NB4 (cell line): ENCODE measurements at regions not wholly inside any gene's neighbourhood (a gene's known extent, or its start where the extent isn't known, plus 50 kb on each side); places are given as distances from the start of the nearest gene placed in this dataset.

ENCODE experiments used
- MYC ChIP-seq: IDR thresholded peaks from 2 replicates; pipeline ENCODE4 v1.6.1; 2011; ENCODE audit warnings: low read depth, low read length
- POLR2A ChIP-seq: IDR thresholded peaks from 2 replicates; pipeline ENCODE4 v1.6.1; 2011; ENCODE audit warnings: mild to moderate bottlenecking; ENCODE audit not compliant: insufficient read length; ENCODE audit errors: extremely low read depth
- TF ChIP-seq, protein P1 (sequence below): IDR thresholded peaks from one replicate; pipeline ENCODE4 v1.5.1; 2012; ENCODE audit warnings: low read depth, low read length
- TF ChIP-seq, protein P2 (sequence below): IDR thresholded peaks from 2 replicates; pipeline ENCODE4 v1.6.1; 2011; ENCODE audit warnings: low read depth, low read length

DNA sequence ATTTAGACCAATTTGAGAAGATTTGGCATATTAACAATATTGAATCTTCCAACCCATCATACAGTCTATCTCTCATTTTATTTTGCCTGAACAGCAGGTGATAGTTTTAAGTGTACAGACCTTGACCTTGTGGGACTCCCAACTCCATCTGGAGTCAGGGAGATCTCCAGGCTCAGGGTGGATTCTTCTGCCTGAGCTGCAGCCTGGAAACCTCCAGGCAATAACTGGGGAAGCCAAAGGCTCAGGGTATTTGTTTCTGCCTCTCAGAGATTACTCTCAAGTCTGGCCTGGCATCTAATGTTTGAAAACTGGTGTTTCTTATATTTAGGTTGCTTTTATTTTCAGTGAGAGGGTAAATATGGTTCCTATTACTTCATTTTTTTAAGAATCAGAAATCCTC, 102.1 kb upstream of the C1QTNF9B start:
- TF ChIP-seq, protein P1, sequence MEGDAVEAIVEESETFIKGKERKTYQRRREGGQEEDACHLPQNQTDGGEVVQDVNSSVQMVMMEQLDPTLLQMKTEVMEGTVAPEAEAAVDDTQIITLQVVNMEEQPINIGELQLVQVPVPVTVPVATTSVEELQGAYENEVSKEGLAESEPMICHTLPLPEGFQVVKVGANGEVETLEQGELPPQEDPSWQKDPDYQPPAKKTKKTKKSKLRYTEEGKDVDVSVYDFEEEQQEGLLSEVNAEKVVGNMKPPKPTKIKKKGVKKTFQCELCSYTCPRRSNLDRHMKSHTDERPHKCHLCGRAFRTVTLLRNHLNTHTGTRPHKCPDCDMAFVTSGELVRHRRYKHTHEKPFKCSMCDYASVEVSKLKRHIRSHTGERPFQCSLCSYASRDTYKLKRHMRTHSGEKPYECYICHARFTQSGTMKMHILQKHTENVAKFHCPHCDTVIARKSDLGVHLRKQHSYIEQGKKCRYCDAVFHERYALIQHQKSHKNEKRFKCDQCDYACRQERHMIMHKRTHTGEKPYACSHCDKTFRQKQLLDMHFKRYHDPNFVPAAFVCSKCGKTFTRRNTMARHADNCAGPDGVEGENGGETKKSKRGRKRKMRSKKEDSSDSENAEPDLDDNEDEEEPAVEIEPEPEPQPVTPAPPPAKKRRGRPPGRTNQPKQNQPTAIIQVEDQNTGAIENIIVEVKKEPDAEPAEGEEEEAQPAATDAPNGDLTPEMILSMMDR, result no peak
- TF ChIP-seq POLR2A (no peak), MYC (no peak)
- TF ChIP-seq, protein P2, sequence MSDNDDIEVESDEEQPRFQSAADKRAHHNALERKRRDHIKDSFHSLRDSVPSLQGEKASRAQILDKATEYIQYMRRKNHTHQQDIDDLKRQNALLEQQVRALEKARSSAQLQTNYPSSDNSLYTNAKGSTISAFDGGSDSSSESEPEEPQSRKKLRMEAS, result no peak
